K562 (cell line): ENCODE measurements at regions not wholly inside any gene's neighbourhood (a gene's known extent, or its start where the extent isn't known, plus 50 kb on each side); places are given as distances from the start of the nearest gene placed in this dataset.

Experiments
- ATAC-seq: fragments of 200-7000 bp; cut with Tn5 transposase; 3 replicates; pipeline ENCODE4 v1.9.1; 2020; ENCODE audit warnings: moderate library complexity
- BruUV-seq: library from RNA; stranded (reverse); fragments of 400-500 nt; replicated peaks from 2 replicates; lab custom pipeline; 2021; lab: Mats Ljungman, UMichigan
- CTCF ChIA-PET: fragments of 300-600 bp; formaldehyde crosslinking; extraction: SDS; loops from one replicate; lab custom pipeline; 2021; ENCODE audit warnings: low intra/inter-chr PET ratio; lab: Yijun Ruan, JAX
- POLR2A ChIA-PET: fragments of 300-600, 350-650 bp; sonication (Branson Sonifier 250); formaldehyde crosslinking; extraction: SDS; loops from one replicate; lab custom pipeline; 2021; ENCODE audit warnings: antibody characterized with exemption, inconsistent platforms; lab: Yijun Ruan, JAX
- DNase-seq, 4 experiments: peaks; one replicate each; pipeline versions ENCODE4 v3.0.0 to v3.0.0-alpha.2; 2011 to 2018; ENCODE audit warnings: low spot score in 3 of 4, mixed read lengths in 3 of 4; ENCODE audit errors: extremely low read depth in 1 of 4
- FAIRE-seq: peaks from 2 replicates; lab custom pipeline; 2011; peaks lifted over from hg19 to GRCh38; lab: Jason Lieb, UNC
- H2AFZ ChIP-seq: 2 replicates; pipeline ENCODE4 v1.6.0; 2011; ENCODE audit warnings: low read depth, low read length, control low read depth, inconsistent platforms
- H3K27ac ChIP-seq: fragments of 200-600 bp; 3 replicates; pipeline ENCODE4 v1.8.0; 2011; ENCODE audit warnings: low read depth, mild to moderate bottlenecking, control low read depth, inconsistent platforms, low read length, moderate library complexity, mixed read lengths; ENCODE audit errors: extremely low read depth
- H3K27me3 ChIP-seq, 2 experiments: fragments of 300-600 bp in 1 of 2; 2 replicates in 1 of 2; 3 replicates in 1 of 2; pipeline versions ENCODE4 v1.6.0 to v1.8.0; 2011; ENCODE audit warnings: inconsistent platforms in 2 of 2, low read length in 2 of 2, mild to moderate bottlenecking in 1 of 2, mixed read lengths in 1 of 2, moderate library complexity in 1 of 2; ENCODE audit not compliant: control insufficient read depth in 2 of 2, insufficient read depth in 2 of 2
- H3K36me3 ChIP-seq: fragments of 300-600 bp; 3 replicates; pipeline ENCODE4 v1.8.0; 2011; ENCODE audit warnings: mild to moderate bottlenecking, low read length, inconsistent platforms; ENCODE audit not compliant: control insufficient read depth, insufficient read depth
- H3K4me1 ChIP-seq, 2 experiments: fragments of 200-600 bp in 1 of 2; replicated peaks in 1 of 2; 2 replicates in 1 of 2; 3 replicates in 1 of 2; pipeline versions ENCODE4 v1.5.1 to v1.8.0; 2011; ENCODE audit warnings: inconsistent platforms in 2 of 2, low read length in 2 of 2, mild to moderate bottlenecking in 1 of 2, mixed read lengths in 1 of 2, moderate library complexity in 1 of 2; ENCODE audit not compliant: control insufficient read depth in 2 of 2, insufficient read depth in 2 of 2
- H3K4me2 ChIP-seq: 2 replicates; pipeline ENCODE4 v1.6.1; 2011; ENCODE audit warnings: low read length, control low read depth, inconsistent platforms, mixed read lengths; ENCODE audit not compliant: insufficient read depth
- H3K4me3 ChIP-seq: fragments of 200-600 bp; sonication (generic), shearing (Covaris generic); 2 replicates; pipeline ENCODE4 v1.5.1; 2016; ENCODE audit warnings: control low read depth, inconsistent platforms
- H3K79me2 ChIP-seq: fragments of 200-600 bp; 3 replicates; pipeline ENCODE4 v1.8.0; 2011; ENCODE audit warnings: low read length, inconsistent platforms; ENCODE audit not compliant: control insufficient read depth, insufficient read depth
- H3K9ac ChIP-seq, 2 experiments: 2 replicates each; pipeline versions ENCODE4 v1.6.0 to v1.6.1; 2011; ENCODE audit warnings: low read depth in 2 of 2, low read length in 2 of 2, control low read depth in 1 of 2, inconsistent platforms in 1 of 2, mild to moderate bottlenecking in 1 of 2, mixed read lengths in 1 of 2; ENCODE audit not compliant: insufficient read depth in 1 of 2
- H3K9me1 ChIP-seq: one replicate; pipeline ENCODE4 v1.6.0; 2011; ENCODE audit warnings: inconsistent platforms, mild to moderate bottlenecking, low read length, moderate library complexity; ENCODE audit not compliant: control insufficient read depth, insufficient read depth
- H3K9me3 ChIP-seq: replicated peaks from 2 replicates; pipeline ENCODE4 v1.5.1; 2011; ENCODE audit warnings: low read depth, low read length, inconsistent platforms; ENCODE audit not compliant: control insufficient read depth, insufficient read depth
- H4K20me1 ChIP-seq: replicated peaks from 2 replicates; pipeline ENCODE4 v1.6.1; 2011; ENCODE audit warnings: low read length, inconsistent platforms, mixed read lengths; ENCODE audit not compliant: control insufficient read depth, insufficient read depth
- ATF7 ChIP-seq: fragments of 450-650 bp; IDR thresholded peaks from 2 replicates; pipeline ENCODE4 v1.7.1; 2014; ENCODE audit warnings: mild to moderate bottlenecking, moderate library complexity
- HIVEP1 ChIP-seq: fragments of 250-450 bp; sonication (Bioruptor Pico); IDR thresholded peaks from 2 replicates; pipeline ENCODE4 v1.4.0; 2020; ENCODE audit warnings: mild to moderate bottlenecking
- PRMT5 ChIP-seq: sonication (generic); formaldehyde crosslinking; IDR thresholded peaks from 2 replicates; pipeline ENCODE4 v1.5.0; 2020; ENCODE audit warnings: missing genetic modification reagents
- RAD51 ChIP-seq: fragments of 450-650 bp; IDR thresholded peaks from 2 replicates; pipeline ENCODE4 v1.7.1; 2016; ENCODE audit warnings: low read depth, mild to moderate bottlenecking, borderline replicate concordance
- SETDB1 ChIP-seq: IDR thresholded peaks from one replicate; pipeline ENCODE4 v1.6.1; 2012; ENCODE audit warnings: low read length, control low read depth, inconsistent platforms
- SIX5 ChIP-seq, 2 experiments: IDR thresholded peaks; 2 replicates each; pipeline ENCODE4 v1.6.1; 2011; ENCODE audit warnings: low read length in 2 of 2, borderline replicate concordance in 1 of 2, low read depth in 1 of 2, mild to moderate bottlenecking in 1 of 2, moderate library complexity in 1 of 2; ENCODE audit not compliant: insufficient read depth in 1 of 2
- SREBF1 ChIP-seq: fragments of 150-350 bp; IDR thresholded peaks from 2 replicates; pipeline ENCODE4 v1.6.1; 2014; ENCODE audit warnings: antibody characterized with exemption, low read depth, low read length, borderline replicate concordance
- ZNF780A ChIP-seq: fragments of 250-450 bp; sonication (Bioruptor Pico); IDR thresholded peaks from 2 replicates; pipeline ENCODE4 v1.5.0; 2021; ENCODE audit warnings: mild to moderate bottlenecking
- WGBS: fragments of 100-300 bp; shearing (Covaris generic); methylation state at CpG from one replicate; pipeline ENCODE4 v1.1.6; 2016; ENCODE audit warnings: low coverage, mixed read lengths; ENCODE audit not compliant: insufficient coverage; ENCODE audit errors: missing lambda C conversion rate; 5-methylcytosine and 5-hydroxymethylcytosine counted together
- in situ Hi-C: fragments of 300-500 bp; cut with MboI; formaldehyde crosslinking; loops from 4 replicates; pipeline ENCODE4 v1.15.0; 2018; ENCODE audit warnings: inconsistent platforms, mixed read lengths
- intact Hi-C: fragments of 100-400 bp; cut with micrococcal nuclease; formaldehyde crosslinking; loops from 2 replicates; pipeline ENCODE4 v1.14.2; 2022
- TF ChIP-seq, protein P1 (sequence below): fragments of 250-450 bp; sonication (Bioruptor Pico); IDR thresholded peaks from 2 replicates; pipeline ENCODE4 v1.5.1; 2021; ENCODE audit warnings: mild to moderate bottlenecking
- TF ChIP-seq, protein P2 (sequence below): fragments of 250-450 bp; sonication (Bioruptor Pico); IDR thresholded peaks from 2 replicates; pipeline ENCODE4 v1.8.0; 2021; ENCODE audit warnings: moderate library complexity, mild to moderate bottlenecking, inconsistent platforms
- TF ChIP-seq, protein P3 (sequence below), 3 experiments: fragments of 200-800 bp in 1 of 3; fragments of 250-450 bp in 1 of 3; fragments of 450-650 bp in 1 of 3; sonication (Bioruptor Pico) in 1 of 3; sonication (Bioruptor generic) in 1 of 3; formaldehyde crosslinking in 1 of 3; IDR thresholded peaks; 2 replicates each; pipeline versions ENCODE4 v1.6.1 to v1.8.0; 2016 to 2022; ENCODE audit warnings: mild to moderate bottlenecking in 2 of 3, missing genetic modification characterization in 2 of 3, missing compliant biosample characterization in 1 of 3, moderate library complexity in 1 of 3
- TF ChIP-seq, protein P4 (sequence below), 2 experiments: fragments of 450-650 bp; IDR thresholded peaks; 2 replicates each; pipeline ENCODE4 v1.6.1; 2018; ENCODE audit warnings: mild to moderate bottlenecking in 2 of 2, low read depth in 1 of 2; ENCODE audit not compliant: partially characterized antibody in 2 of 2

DNA sequence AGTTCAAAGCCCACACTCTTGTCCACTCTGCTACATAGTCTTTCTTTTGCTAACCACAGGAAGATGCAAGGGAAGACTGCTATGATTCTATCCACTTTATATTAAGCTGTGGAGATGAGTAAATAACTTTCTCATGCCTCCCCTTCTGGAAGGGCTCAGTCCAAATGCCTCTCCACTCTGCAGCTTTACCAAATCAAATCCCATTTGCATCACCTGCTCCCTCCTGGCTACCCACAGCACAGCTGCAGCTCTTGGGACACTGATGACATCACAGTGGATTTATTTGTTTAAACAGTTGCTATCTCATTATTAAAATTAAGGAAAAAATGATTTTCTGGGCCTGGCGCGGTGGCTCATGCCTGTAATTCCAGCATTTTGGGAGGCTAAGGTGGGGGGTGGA, 1544.9 kb upstream of the WWC1 start:
- H3K79me2 ChIP-seq = no peaks in the 10 kb centered on the region
- H3K9me1 ChIP-seq = no peaks in the 10 kb centered on the region
- BruUV-seq = no TSS peak
- TF ChIP-seq, protein P1, sequence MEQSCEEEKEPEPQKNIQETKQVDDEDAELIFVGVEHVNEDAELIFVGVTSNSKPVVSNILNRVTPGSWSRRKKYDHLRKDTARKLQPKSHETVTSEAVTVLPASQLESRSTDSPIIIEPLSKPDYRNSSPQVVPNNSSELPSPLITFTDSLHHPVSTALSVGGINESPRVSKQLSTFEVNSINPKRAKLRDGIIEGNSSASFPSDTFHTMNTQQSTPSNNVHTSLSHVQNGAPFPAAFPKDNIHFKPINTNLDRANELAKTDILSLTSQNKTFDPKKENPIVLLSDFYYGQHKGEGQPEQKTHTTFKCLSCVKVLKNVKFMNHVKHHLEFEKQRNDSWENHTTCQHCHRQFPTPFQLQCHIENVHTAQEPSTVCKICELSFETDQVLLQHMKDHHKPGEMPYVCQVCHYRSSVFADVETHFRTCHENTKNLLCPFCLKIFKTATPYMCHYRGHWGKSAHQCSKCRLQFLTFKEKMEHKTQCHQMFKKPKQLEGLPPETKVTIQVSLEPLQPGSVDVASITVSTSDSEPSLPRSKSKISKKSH (CRISPR knock-in tag) = no peak
- TF ChIP-seq PRMT5 = no peak
- no peak for TF ChIP-seq SIX5 (IDR thresholded peaks at IDR 0.05; ENCODE audit: borderline replicate concordance in 1 of 2, insufficient read depth in 1 of 2, low read depth in 1 of 2, low read length in 2 of 2)
- TF ChIP-seq ZNF780A (CRISPR knock-in tag) = no peak
- TF ChIP-seq, protein P2, sequence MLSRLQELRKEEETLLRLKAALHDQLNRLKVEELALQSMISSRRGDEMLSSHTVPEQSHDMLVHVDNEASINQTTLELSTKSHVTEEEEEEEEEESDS (CRISPR knock-in tag) = no peak
- no peak for TF ChIP-seq RAD51
- TF ChIP-seq HIVEP1 (CRISPR knock-in tag) = no peak
- TF ChIP-seq, protein P3, sequence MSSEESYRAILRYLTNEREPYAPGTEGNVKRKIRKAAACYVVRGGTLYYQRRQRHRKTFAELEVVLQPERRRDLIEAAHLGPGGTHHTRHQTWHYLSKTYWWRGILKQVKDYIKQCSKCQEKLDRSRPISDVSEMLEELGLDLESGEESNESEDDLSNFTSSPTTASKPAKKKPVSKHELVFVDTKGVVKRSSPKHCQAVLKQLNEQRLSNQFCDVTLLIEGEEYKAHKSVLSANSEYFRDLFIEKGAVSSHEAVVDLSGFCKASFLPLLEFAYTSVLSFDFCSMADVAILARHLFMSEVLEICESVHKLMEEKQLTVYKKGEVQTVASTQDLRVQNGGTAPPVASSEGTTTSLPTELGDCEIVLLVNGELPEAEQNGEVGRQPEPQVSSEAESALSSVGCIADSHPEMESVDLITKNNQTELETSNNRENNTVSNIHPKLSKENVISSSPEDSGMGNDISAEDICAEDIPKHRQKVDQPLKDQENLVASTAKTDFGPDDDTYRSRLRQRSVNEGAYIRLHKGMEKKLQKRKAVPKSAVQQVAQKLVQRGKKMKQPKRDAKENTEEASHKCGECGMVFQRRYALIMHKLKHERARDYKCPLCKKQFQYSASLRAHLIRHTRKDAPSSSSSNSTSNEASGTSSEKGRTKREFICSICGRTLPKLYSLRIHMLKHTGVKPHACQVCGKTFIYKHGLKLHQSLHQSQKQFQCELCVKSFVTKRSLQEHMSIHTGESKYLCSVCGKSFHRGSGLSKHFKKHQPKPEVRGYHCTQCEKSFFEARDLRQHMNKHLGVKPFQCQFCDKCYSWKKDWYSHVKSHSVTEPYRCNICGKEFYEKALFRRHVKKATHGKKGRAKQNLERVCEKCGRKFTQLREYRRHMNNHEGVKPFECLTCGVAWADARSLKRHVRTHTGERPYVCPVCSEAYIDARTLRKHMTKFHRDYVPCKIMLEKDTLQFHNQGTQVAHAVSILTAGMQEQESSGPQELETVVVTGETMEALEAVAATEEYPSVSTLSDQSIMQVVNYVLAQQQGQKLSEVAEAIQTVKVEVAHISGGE (CRISPR knock-in tag; IDR thresholded peaks at IDR 0.05) = no peak
- TF ChIP-seq SREBF1 = no peak
- TF ChIP-seq, protein P4, sequence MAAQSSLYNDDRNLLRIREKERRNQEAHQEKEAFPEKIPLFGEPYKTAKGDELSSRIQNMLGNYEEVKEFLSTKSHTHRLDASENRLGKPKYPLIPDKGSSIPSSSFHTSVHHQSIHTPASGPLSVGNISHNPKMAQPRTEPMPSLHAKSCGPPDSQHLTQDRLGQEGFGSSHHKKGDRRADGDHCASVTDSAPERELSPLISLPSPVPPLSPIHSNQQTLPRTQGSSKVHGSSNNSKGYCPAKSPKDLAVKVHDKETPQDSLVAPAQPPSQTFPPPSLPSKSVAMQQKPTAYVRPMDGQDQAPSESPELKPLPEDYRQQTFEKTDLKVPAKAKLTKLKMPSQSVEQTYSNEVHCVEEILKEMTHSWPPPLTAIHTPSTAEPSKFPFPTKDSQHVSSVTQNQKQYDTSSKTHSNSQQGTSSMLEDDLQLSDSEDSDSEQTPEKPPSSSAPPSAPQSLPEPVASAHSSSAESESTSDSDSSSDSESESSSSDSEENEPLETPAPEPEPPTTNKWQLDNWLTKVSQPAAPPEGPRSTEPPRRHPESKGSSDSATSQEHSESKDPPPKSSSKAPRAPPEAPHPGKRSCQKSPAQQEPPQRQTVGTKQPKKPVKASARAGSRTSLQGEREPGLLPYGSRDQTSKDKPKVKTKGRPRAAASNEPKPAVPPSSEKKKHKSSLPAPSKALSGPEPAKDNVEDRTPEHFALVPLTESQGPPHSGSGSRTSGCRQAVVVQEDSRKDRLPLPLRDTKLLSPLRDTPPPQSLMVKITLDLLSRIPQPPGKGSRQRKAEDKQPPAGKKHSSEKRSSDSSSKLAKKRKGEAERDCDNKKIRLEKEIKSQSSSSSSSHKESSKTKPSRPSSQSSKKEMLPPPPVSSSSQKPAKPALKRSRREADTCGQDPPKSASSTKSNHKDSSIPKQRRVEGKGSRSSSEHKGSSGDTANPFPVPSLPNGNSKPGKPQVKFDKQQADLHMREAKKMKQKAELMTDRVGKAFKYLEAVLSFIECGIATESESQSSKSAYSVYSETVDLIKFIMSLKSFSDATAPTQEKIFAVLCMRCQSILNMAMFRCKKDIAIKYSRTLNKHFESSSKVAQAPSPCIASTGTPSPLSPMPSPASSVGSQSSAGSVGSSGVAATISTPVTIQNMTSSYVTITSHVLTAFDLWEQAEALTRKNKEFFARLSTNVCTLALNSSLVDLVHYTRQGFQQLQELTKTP (IDR thresholded peaks at IDR 0.05; ENCODE audit: low read depth in 1 of 2, partially characterized antibody in 2 of 2) = no peak
- TF ChIP-seq SETDB1 = no peak
- TF ChIP-seq ATF7 = no peak
- H4K20me1 ChIP-seq = no peaks in the 10 kb centered on the region
- ChIA-PET POLR2A (no interaction called here), CTCF (no interaction called here)
- DNase-seq = no peak
- H3K36me3 ChIP-seq = no peaks in the 10 kb centered on the region
- H3K4me3 ChIP-seq = no peak overlapping the region
- intact Hi-C loops (loop anchor here (10.0 kb wide), 1 partner anchor 1368 kb away; no protein-coding TSS in a partner anchor), in situ Hi-C loops (no loop called here)
- no peak overlapping the region for H3K9ac ChIP-seq
- FAIRE-seq = no peak
- H3K4me1 ChIP-seq = no peaks in the 10 kb centered on the region
- no peak overlapping the region for H3K4me2 ChIP-seq
- no peak overlapping the region for H3K27ac ChIP-seq
- ATAC-seq = no peak
- no peaks in the 10 kb centered on the region for H3K27me3 ChIP-seq
- WGBS = 0% methylated on average over 2 of the region's 2 CpGs
- no peaks in the 10 kb centered on the region for H3K9me3 ChIP-seq
- H2AFZ ChIP-seq = no peak overlapping the region
